Upper lobe of left lung (tissue), 4 donors: ENCODE measurements at regions not wholly inside any gene's neighbourhood (a gene's known extent, or its start where the extent isn't known, plus 50 kb on each side); places are given as distances from the start of the nearest gene placed in this dataset.

ENCODE experiments used
- POLR2A ChIP-seq, 4 donors: fragments of 450-650 bp; IDR thresholded peaks; one replicate each; pipeline ENCODE4 v1.5.1; 2016 to 2017; ENCODE audit warnings: antibody characterized with exemption in 4 of 4, mild to moderate bottlenecking in 2 of 4
- POLR2AphosphoS5 ChIP-seq, 2 donors: sonication (generic); formaldehyde crosslinking; IDR thresholded peaks; one replicate each; pipeline ENCODE4 v1.5.1; 2017; ENCODE audit warnings: antibody characterized with exemption in 2 of 2
- TF ChIP-seq, protein P1 (sequence below), 6 experiments: fragments of 450-650 bp in 4 of 6; fragments of 200-600 bp in 2 of 6; sonication (generic) in 2 of 6; IDR thresholded peaks; one replicate each; pipeline ENCODE4 v1.5.1; 2016 to 2019; ENCODE audit warnings: antibody characterized with exemption in 6 of 6

DNA sequence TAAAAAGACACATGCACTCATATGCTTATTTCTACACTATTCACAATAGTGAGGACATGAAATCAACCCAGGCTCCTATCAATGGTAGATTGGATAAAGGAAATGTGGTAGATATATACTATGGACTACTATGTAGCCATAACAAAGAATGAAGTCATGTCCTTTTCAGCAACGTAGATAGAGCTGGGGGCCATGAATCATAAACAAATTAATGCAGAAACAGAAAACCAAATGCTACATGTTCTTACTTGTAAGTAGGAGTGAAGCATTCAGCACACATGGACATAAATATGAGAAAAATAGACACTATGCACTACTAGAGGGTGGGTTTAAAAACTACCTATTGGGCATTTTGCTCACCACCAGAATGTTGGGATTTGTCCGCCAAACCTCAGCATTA lies 278.0 kb upstream of the MIS18BP1 start:
- TF ChIP-seq, protein P1, sequence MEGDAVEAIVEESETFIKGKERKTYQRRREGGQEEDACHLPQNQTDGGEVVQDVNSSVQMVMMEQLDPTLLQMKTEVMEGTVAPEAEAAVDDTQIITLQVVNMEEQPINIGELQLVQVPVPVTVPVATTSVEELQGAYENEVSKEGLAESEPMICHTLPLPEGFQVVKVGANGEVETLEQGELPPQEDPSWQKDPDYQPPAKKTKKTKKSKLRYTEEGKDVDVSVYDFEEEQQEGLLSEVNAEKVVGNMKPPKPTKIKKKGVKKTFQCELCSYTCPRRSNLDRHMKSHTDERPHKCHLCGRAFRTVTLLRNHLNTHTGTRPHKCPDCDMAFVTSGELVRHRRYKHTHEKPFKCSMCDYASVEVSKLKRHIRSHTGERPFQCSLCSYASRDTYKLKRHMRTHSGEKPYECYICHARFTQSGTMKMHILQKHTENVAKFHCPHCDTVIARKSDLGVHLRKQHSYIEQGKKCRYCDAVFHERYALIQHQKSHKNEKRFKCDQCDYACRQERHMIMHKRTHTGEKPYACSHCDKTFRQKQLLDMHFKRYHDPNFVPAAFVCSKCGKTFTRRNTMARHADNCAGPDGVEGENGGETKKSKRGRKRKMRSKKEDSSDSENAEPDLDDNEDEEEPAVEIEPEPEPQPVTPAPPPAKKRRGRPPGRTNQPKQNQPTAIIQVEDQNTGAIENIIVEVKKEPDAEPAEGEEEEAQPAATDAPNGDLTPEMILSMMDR (IDR thresholded peaks at IDR 0.05): no peak
- TF ChIP-seq POLR2A (IDR thresholded peaks at IDR 0.05) (no peak), POLR2AphosphoS5 (IDR thresholded peaks at IDR 0.05) (no peak)
